Activated T-cell treated with anti-CD3 and anti-CD28 coated beads, Interleukin-2, amount 50 U/mL, for 24 hours (primary cell): ENCODE measurements at regions not wholly inside any gene's neighbourhood (a gene's known extent, or its start where the extent isn't known, plus 50 kb on each side); places are given as distances from the start of the nearest gene placed in this dataset.

Experiments
- DNase-seq: peaks from one replicate; pipeline ENCODE4 v3.0.0-alpha.2; 2020
- H3K27ac Mint-ChIP-seq: 2 replicates; pipeline ENCODE4 v1.8.0; 2020; ENCODE audit warnings: mild to moderate bottlenecking, mixed read lengths
- H3K27me3 Mint-ChIP-seq: 2 replicates; pipeline ENCODE4 v1.8.0; 2020; ENCODE audit warnings: mixed read lengths
- H3K36me3 Mint-ChIP-seq: 2 replicates; pipeline ENCODE4 v1.8.0; 2020; ENCODE audit warnings: low read depth, mixed read lengths
- H3K4me1 Mint-ChIP-seq: 2 replicates; pipeline ENCODE4 v1.8.0; 2020; ENCODE audit warnings: low read depth, mixed read lengths
- H3K4me3 Mint-ChIP-seq: 2 replicates; pipeline ENCODE4 v1.8.0; 2020; ENCODE audit warnings: mild to moderate bottlenecking, moderate library complexity, mixed read lengths
- H3K9me3 Mint-ChIP-seq: 2 replicates; pipeline ENCODE4 v1.8.0; 2020; ENCODE audit warnings: mixed read lengths

- no peak overlapping the region for H3K4me3 Mint-ChIP-seq
- H3K27me3 Mint-ChIP-seq = no peaks in the 10 kb centered on the region
- H3K9me3 Mint-ChIP-seq = no peaks in the 10 kb centered on the region
- H3K27ac Mint-ChIP-seq = no peak overlapping the region
- peaks cover 29% of the 10 kb centered on the region for H3K4me1 Mint-ChIP-seq
- DNase-seq = no peak
- no peaks in the 10 kb centered on the region for H3K36me3 Mint-ChIP-seq
Measured at GRCh38 chr17:73819440-73820395, 175.5 kb upstream of the SDK2 start.

GRCh38 chr17:73820686-73821448 lies 176.6 kb upstream of the SDK2 start:
- DNase-seq = no peak
- Mint-ChIP-seq H3K4me1 (peaks cover 31% of the 10 kb centered on the region), H3K36me3 (no peaks in the 10 kb centered on the region), H3K4me3 (no peak overlapping the region), H3K27ac (no peak overlapping the region), H3K9me3 (no peaks in the 10 kb centered on the region), H3K27me3 (no peaks in the 10 kb centered on the region)

- Mint-ChIP-seq H3K27ac (no peak overlapping the region), H3K4me1 (peaks cover 38% of the 10 kb centered on the region), H3K4me3 (no peak overlapping the region), H3K36me3 (no peaks in the 10 kb centered on the region), H3K27me3 (no peaks in the 10 kb centered on the region), H3K9me3 (no peaks in the 10 kb centered on the region)
- no peak for DNase-seq
Measured at GRCh38 chr17:73821665-73822064, 177.4 kb upstream of the SDK2 start.

GRCh38 chr17:73822371-73822770 lies 178.1 kb upstream of the SDK2 start:
- Mint-ChIP-seq H3K36me3 (no peaks in the 10 kb centered on the region), H3K4me1 (peaks cover 45% of the 10 kb centered on the region), H3K9me3 (no peaks in the 10 kb centered on the region), H3K27me3 (no peaks in the 10 kb centered on the region), H3K27ac (no peak overlapping the region), H3K4me3 (no peak overlapping the region)
- DNase-seq = no peak

- Mint-ChIP-seq H3K27ac (no peak overlapping the region), H3K9me3 (no peaks in the 10 kb centered on the region), H3K4me3 (no peak overlapping the region), H3K4me1 (peaks cover 58% of the 10 kb centered on the region), H3K36me3 (no peaks in the 10 kb centered on the region), H3K27me3 (no peaks in the 10 kb centered on the region)
- no peak for DNase-seq
Measured at GRCh38 chr17:73823684-73824083, 179.4 kb upstream of the SDK2 start.

GRCh38 chr17:73824321-73824720 lies 180.1 kb upstream of the SDK2 start:
- H3K4me1 Mint-ChIP-seq = peaks cover 63% of the 10 kb centered on the region
- H3K27me3 Mint-ChIP-seq = no peaks in the 10 kb centered on the region
- no peak overlapping the region for H3K4me3 Mint-ChIP-seq
- H3K36me3 Mint-ChIP-seq = no peaks in the 10 kb centered on the region
- no peak for DNase-seq
- no peak overlapping the region for H3K27ac Mint-ChIP-seq
- H3K9me3 Mint-ChIP-seq = no peaks in the 10 kb centered on the region

GRCh38 chr17:73826181-73826871 lies 182.1 kb upstream of the SDK2 start:
- no peak for DNase-seq
- peaks cover 82% of the 10 kb centered on the region for H3K4me1 Mint-ChIP-seq
- no peaks in the 10 kb centered on the region for H3K9me3 Mint-ChIP-seq
- H3K27me3 Mint-ChIP-seq = no peaks in the 10 kb centered on the region
- H3K27ac Mint-ChIP-seq = no peak overlapping the region
- H3K36me3 Mint-ChIP-seq = no peaks in the 10 kb centered on the region
- H3K4me3 Mint-ChIP-seq = no peak overlapping the region

- peaks cover 83% of the 10 kb centered on the region for H3K4me1 Mint-ChIP-seq
- no peaks in the 10 kb centered on the region for H3K36me3 Mint-ChIP-seq
- H3K27ac Mint-ChIP-seq = peak overlapping the region; percentile 83
- no peak for DNase-seq
- H3K4me3 Mint-ChIP-seq = no peak overlapping the region
- no peaks in the 10 kb centered on the region for H3K9me3 Mint-ChIP-seq
- H3K27me3 Mint-ChIP-seq = no peaks in the 10 kb centered on the region
Measured at GRCh38 chr17:73826872-73827228, 182.6 kb upstream of the SDK2 start.

GRCh38 chr17:73827627-73828291 lies 183.5 kb upstream of the SDK2 start:
- no peaks in the 10 kb centered on the region for H3K36me3 Mint-ChIP-seq
- DNase-seq = peak; percentile 40
- H3K4me1 Mint-ChIP-seq = peaks cover 81% of the 10 kb centered on the region
- H3K27ac Mint-ChIP-seq = peak overlapping the region; percentile 83
- H3K4me3 Mint-ChIP-seq = peak overlapping the region; percentile 13
- no peaks in the 10 kb centered on the region for H3K9me3 Mint-ChIP-seq
- no peaks in the 10 kb centered on the region for H3K27me3 Mint-ChIP-seq

- no peak overlapping the region for H3K27ac Mint-ChIP-seq
Measured at GRCh38 chr17:73829676-73830280, 185.5 kb upstream of the SDK2 start.

GRCh38 chr17:73831699-73832098 lies 187.5 kb upstream of the SDK2 start:
- H3K4me1 Mint-ChIP-seq = peaks cover 77% of the 10 kb centered on the region
- H3K27me3 Mint-ChIP-seq = no peaks in the 10 kb centered on the region
- H3K36me3 Mint-ChIP-seq = no peaks in the 10 kb centered on the region
- DNase-seq = no peak
- no peak overlapping the region for H3K4me3 Mint-ChIP-seq
- peaks cover 3% of the 10 kb centered on the region for H3K9me3 Mint-ChIP-seq
- H3K27ac Mint-ChIP-seq = no peak overlapping the region

More at GRCh38 chr17:73829676-73830280, 185.5 kb upstream of the SDK2 start:
- H3K27me3 Mint-ChIP-seq = no peaks in the 10 kb centered on the region
- H3K4me3 Mint-ChIP-seq = no peak overlapping the region
- H3K36me3 Mint-ChIP-seq = no peaks in the 10 kb centered on the region
- H3K4me1 Mint-ChIP-seq = peaks cover 69% of the 10 kb centered on the region
- no peak for DNase-seq
- no peaks in the 10 kb centered on the region for H3K9me3 Mint-ChIP-seq

- H3K9me3 Mint-ChIP-seq = peaks cover 9% of the 10 kb centered on the region
- peaks cover 57% of the 10 kb centered on the region for H3K4me1 Mint-ChIP-seq
- H3K27me3 Mint-ChIP-seq = no peaks in the 10 kb centered on the region
- H3K4me3 Mint-ChIP-seq = no peak overlapping the region
- no peak overlapping the region for H3K27ac Mint-ChIP-seq
- DNase-seq = no peak
- H3K36me3 Mint-ChIP-seq = peaks cover 2% of the 10 kb centered on the region
Measured at GRCh38 chr17:73833775-73834488, 189.7 kb upstream of the SDK2 start.

- DNase-seq = no peak
- peaks cover 49% of the 10 kb centered on the region for H3K4me1 Mint-ChIP-seq
- H3K27ac Mint-ChIP-seq = peak overlapping the region; percentile 11
- peaks cover 9% of the 10 kb centered on the region for H3K9me3 Mint-ChIP-seq
- no peaks in the 10 kb centered on the region for H3K27me3 Mint-ChIP-seq
- no peak overlapping the region for H3K4me3 Mint-ChIP-seq
- H3K36me3 Mint-ChIP-seq = peaks cover 2% of the 10 kb centered on the region
Measured at GRCh38 chr17:73834684-73835343, 190.6 kb upstream of the SDK2 start.
